Activated CD4-positive, alpha-beta T cell treated with anti-CD3 and anti-CD28 coated beads, Interleukin-2, amount 50 U/mL, for 48 hours (primary cell): ENCODE measurements at regions not wholly inside any gene's neighbourhood (a gene's known extent, or its start where the extent isn't known, plus 50 kb on each side); places are given as distances from the start of the nearest gene placed in this dataset.
"Not testable (repeated sequence)": the region's sequence is repeated elsewhere in the genome, so short reads cannot be mapped to it uniquely, and the experiment has no call there.

Experiments used
- DNase-seq, 2 experiments: peaks; one replicate each; pipeline ENCODE4 v3.0.0-alpha.2; 2020

DNA sequence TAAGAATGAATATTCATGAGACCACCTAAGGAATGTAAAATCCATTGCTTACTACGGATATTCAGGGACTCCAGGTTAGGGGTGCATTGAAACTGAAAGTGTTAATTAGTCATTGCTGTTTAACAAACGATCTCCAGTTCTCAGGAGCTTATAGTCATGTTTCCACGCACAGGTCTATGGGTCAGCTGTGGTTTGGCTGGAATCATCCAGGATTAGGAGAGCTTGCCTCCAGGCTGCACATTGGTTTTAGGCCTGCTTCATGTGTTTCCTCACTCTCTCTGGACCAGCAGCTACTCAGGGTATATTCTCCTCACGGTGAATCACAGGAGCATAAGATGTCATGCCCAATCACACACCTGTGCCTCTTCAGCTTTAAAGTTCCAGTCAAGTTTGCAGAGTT is 98.9 kb downstream of the ATXN3L start:
- no peak for DNase-seq

DNA sequence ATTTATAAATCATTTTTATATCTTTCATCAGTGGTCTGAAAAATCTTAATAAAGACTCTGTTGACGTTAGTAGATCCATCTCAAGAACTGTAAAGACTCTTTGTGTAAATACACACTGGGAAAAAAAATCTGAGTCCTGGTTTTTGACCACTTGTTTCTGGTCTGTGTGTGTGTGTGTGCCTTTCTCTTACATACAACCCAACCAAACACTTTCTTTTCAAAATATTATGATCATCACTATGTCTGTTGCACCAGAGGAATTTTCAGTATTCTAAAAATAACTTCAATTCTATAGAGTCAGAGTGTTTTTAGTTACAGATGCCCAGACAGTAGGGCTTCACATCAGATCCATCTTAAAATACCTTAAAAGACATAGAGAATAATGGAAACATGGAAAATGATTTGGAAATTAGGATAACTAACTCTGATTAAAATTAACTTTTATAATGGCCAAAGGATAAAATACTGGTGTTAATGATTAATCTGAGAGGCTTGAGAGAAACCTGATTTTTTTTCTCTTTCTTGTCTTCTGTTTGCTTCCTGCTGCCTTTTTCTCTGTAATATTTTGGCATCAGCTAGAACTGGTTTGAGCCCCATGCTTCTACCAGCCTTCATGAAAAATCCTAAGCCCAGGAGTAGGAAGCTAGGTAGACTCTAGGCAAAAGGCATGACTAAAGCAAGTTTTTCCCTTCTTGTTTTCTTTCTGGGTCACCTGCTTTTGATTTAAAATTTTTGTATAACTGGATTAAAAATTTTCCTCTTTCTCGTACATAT is 99.7 kb downstream of the ATXN3L start:
- no peak for DNase-seq

DNA sequence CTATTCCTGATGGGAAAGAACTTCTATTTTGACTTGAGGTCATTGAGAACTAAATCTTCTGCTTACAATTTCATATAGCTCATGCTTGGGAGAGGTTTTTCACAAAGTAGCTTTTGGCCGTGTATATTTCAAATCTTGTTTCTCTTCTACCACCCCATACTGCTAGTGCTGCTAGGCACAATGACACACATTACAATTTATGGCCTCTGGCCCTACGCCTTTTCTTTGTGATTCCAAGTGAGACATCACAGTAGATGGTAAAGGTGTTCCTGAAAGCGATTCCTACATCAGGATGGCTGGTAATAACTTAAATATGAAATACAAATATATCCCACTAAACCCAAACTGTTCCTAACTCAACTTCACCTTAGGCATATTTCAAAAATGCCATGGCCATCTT is 101.1 kb downstream of the ATXN3L start:
- DNase-seq, result no peak

DNA sequence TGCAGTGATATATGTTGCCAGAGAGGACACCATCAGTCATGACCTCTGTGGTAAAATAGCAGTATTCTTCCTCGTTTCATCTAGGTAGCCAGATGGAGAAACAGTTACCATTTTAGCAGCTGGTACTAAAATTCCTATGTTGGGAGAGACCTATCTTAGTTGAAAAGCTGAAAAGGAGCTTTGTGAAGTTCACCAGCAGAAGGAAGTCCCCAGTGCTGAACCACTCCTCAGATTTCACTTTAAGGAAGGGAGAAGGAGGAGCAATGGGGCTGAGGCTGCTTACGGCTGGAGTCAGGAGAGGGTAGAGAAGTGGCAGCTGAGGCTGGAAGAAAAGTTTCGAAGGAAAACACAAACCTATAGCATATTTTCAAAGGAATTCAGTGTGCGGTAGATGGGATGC is 103.7 kb downstream of the ATXN3L start:
- no peak for DNase-seq

DNA sequence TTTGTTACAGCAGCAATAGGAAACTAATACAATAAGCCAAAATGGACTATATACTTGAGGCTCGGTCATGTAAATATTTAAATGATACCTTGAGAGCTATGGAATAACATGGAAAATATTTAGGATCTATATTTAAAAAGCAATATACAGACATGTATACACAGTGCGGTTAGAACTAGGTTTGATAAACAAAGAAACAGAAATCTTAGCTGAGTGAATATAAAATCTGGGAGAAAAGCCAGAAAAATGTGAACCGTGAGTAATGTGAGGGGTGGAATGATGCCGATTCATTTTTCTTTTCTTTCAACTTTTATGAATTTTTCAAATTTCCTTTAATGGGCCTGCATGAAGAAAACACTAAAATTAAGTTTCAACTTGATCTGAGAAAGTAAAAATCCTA is 104.1 kb downstream of the ATXN3L start:
- DNase-seq, result no peak

DNA sequence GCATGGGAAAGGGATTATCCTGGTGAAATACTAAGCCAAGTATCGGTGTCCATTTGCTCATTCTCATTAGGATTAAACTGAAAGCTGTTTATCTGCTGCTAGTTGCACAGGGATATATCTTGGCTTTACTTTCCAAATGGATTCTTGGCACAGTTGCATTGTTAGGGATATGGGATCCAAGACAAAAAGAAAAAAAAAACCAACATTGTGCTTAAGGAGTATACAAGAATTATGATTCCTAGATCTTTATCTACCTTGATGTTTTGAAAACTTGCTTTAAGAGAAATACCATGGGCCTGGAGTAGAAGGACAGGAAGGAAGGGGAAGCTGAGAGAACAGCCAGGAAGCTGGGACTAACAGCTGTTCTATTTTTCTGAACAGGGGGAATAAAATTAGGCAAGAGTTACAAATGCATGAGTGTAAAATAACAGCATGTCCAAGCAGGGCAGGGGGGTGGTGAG is 107.6 kb downstream of the ATXN3L start:
- no peak for DNase-seq

DNA sequence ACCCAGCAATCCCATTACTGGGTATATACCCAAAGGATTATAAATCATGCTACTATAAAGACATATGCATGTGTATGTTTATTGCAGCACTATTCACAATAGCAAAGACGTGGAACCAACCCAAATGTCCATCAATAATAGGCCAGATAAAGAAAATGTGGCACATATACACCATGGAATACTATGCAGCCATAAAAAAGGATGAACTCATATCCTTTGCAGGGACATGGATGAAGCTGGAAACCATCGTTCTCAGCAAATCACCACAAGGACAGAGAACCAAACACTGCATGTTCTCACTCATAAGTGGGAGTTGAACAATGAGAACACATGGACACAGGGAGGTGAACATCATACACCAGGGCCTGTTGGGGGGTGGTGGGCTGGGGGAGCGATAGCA is 109.7 kb downstream of the ATXN3L start:
- DNase-seq, result not testable (repeated sequence)

DNA sequence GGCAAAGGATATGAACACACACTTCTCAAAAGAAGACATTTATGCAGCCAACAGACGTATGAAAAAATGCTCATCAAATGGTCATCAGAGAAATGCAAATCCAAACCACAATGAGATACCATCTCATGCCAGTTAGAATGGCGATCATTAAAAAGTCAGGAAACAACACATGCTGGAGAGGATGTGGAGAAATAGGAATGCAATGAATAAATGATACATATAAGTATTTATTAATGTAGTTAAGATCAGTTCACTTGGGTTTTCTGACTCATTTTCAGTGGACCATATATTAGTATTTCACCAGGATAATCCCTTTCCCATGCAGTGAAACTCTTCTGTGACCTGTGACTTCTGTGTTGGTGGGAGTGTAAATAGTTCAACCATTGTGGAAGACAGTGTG is 110.1 kb downstream of the ATXN3L start:
- not testable (repeated sequence) for DNase-seq

DNA sequence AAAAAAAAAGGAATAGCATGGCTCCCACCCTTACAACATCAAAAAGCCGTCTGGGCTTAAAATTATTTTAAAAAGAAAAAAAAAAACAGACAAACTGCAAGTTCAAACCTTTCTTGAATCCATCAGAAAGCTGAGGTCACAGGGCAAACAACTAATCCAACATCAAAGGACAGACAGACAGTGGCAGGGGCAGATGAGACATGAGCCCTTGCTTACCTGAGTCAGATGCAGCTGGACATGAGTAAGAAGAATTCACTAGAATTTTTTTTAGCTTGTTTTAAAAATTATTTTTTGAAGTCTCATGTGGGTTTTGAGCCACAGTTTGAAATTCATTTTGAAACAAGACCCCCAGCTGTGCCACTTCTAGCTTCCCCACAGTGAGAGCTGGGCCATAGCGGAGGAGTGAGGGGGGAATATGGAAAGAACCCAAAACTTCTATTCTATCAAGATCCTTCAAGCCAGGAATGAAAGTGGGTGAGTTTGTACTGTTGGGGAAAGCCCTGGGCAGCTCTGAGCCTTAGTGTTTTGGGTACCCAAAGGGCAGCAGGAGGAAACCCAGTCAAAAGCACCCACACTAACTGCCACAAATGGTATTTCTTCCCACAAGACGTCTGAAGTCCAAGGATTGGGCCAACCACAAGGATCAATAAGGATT is 111.4 kb downstream of the ATXN3L start:
- no peak for DNase-seq

DNA sequence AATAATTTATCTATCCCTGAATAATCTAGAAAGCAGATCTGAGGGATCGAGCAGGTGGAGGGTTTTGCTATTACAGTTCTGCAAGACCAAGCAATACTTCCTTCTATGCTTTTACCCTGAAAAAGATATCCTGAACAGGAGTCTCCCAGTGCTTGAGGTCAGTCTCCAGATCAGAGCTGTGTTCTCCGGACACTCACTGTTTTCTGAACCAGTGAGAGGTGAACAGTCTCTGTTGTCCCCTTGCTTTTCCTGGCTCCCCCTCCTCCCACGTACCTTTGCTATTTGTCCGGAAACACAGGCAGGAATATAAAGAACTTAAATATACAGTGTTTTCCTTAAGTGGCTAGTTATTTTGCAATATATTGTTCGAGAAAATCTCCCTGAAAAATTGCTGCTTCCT is 116.6 kb downstream of the ATXN3L start:
- no peak for DNase-seq

DNA sequence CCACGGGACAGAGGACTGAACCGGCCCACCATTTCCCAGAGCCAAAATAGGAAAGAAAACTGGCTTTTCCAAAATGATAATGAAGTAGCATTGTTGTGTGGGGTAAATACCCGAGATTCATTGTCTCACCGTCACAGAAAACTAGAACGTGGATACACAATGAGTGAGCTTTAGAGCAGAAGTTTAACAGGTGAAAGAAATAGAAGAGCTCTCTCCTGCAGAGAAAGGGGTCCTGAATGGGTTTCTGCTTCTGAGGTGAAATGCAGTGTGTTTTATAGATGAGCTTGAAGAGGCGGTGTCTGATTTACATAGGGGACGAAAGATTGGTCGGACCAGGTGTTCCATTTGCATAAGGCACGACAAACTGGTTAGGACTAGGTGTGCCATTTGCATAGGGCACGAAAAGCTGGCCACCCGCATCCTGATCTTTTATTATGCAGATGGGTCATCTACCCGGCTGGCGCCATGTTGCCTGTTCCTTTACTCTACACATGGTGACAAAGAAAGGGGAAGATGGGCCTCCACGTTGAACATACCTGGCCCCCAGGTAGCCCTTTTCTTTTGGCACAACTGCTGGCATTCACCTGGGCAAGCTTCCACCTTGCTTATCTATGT is 118.1 kb downstream of the ATXN3L start:
- no peak for DNase-seq

DNA sequence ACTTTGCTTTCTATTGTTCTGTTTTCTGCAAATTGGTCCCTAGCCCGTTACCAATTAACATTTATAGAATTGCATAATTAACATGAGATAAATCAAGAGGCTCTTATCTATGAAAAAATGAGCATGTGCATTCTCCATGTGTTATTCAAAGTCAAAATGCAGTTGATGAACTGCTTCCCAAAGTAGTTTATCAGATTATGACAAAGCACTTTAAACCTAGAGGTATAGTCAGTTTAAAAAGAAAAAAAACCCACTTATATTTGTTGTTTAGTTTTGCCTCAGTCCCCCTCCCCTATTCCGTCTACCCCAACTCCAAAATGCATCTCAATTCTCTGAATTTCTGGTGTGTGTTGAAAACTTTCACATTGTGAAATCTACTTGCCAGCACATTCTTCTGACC is 119.5 kb downstream of the ATXN3L start:
- DNase-seq, result no peak

DNA sequence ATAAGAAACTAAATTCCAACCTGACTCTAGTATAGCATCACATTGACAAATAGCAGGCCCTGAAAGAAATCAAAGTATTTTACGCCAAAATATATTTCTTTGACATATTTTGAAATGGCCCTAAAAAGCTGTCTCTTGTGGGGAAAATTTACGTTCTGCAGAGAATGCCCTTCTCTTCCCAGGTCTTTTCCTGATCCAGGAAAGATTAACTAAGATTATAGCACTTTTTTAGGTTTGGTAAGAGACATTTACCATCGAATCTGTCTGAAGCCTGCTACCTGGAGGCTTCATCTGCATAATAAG is 121.1 kb downstream of the ATXN3L start:
- DNase-seq, result no peak

DNA sequence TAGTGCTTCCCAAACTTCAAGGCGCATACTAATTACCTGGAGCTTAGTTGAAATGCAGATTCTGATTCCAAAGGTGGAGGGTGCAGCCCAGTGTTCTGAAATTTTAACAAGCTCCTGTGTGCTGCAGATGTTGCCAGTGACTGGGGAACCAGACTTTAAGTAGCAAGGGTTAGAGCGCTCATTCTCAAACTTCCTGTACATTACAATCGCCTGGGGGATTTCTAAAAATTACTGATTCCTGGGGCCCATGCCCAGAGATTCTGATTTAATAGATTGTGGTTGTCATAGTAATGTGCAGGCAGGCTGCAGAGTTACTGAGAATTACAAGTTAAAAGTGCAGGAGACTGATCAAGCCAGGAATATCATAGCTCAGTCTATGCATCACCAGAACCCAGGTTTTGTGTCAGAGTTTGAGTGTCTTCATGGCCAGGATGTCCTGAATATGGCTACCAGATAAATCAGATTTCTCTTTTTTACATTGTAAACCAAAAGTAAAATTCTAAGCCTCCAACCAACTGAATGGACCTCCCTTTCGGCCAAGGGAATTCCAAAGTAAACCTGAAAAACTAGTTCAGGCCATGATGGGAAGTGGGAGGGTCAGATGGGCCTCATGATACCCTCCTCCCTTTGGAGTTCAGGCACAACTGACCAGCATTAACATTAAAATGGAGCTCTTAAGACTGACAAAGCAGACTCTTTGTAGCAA is 121.6 kb downstream of the ATXN3L start:
- DNase-seq, result no peak

DNA sequence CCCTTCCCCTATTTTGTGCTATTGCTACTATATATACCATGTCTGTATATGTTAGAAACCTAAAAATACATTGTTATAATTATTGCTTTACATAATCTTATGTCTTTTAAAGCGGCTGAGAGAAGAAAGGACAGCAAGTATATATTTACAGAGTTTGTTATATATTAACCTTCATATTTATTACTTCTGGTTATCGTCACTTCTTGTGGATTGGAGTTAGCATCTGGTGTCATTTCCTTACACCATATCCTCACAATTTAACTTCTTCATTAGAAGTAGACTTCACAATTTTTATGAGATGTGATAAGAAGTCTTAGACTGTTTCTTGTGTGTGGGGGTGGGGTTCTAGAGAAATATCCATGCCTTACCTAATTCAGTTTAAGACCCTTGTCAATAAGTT is 123.1 kb downstream of the ATXN3L start:
- DNase-seq, result no peak

DNA sequence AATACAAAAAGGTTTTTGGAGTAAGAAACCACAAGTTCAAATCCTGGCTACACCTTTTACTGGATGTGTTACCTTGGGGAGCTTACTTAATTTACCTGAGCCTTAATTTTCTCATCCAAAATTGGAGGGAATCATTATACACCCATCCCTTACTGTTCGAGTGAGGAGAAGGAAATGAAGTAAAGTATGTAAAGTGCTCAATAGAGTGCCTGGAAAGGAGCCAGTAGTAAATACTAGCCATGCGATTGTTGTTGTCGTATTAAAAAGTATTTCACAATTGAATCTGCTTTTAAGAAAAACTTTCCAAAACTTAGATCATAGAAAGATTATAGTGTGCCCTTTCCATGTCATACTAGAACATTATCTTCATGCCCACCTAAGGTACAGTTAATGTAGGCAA is 124.5 kb downstream of the ATXN3L start:
- DNase-seq, result no peak

DNA sequence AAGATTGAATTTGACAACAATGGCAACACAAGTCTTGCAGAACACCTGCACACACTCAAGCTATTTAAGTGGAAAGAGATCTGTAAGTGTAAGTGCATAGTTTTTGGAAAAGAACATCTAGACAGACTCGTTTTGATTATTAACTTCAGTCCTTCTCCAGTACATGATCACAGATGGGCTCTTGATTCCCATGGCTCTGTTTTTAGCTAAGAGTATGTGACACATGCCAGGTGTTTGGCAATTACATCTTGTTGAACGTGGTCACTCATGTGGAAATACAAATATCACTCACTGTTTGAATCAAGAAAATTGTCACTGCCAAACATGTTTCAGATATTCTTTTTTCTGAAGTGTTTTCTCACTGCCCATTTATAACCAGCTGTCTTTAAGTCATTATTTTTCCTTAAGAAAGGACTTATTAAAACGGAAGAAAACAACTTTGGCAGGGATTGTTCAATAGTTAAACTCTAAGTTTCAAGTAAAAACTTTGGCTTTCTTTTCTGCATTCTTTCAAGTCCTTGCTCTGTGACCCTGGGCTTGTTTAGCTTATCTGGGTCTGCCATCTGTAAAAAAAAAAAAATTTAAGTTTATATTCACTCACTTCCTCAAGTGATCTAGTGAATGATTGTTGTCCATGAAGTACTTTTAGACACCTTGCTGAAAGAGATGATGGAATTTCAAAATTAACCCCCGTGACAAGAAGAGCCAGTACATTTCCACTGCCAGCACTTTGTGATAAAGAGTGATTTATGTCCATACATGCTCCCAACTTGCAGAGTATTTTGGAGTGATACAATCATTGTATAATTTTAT is 125.4 kb downstream of the ATXN3L start:
- DNase-seq, result no peak

DNA sequence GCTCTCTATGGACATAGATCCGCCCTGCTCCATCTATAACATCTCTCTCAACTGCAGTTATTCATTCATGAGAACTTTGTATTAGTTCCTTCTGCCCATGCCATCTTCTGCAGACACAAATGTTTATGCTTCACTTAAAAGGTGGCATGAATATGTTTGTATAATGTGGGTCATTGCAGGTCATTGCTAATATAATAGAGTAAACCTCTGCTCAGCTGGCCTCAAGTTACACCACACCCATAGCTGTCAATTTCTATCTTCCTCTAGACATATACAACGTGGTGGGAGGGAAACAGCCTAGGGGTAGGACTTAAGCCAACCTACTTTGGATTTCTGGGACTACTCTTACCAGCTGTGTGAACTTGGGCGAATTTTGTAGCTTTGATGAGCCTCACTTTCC is 129.8 kb downstream of the ATXN3L start:
- DNase-seq, result no peak

DNA sequence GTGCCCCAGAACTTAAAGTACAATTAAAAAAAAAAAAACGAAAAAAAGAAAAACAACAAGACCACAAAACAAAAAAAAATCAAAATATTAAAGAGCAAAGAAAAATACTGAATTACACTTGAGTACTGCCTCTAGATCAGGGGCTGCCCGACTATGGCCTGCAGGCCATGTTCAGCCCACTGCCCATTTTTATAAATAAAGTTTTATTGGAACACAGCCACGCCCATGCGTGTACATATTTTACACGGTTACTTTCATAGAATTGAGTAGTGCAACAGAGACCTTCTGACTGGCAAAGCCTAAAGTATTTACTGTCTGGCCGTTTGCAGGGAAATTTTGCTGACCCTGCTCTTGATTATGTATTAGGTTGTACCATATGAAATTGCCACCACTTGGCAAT is 130.5 kb downstream of the ATXN3L start:
- DNase-seq, result no peak

DNA sequence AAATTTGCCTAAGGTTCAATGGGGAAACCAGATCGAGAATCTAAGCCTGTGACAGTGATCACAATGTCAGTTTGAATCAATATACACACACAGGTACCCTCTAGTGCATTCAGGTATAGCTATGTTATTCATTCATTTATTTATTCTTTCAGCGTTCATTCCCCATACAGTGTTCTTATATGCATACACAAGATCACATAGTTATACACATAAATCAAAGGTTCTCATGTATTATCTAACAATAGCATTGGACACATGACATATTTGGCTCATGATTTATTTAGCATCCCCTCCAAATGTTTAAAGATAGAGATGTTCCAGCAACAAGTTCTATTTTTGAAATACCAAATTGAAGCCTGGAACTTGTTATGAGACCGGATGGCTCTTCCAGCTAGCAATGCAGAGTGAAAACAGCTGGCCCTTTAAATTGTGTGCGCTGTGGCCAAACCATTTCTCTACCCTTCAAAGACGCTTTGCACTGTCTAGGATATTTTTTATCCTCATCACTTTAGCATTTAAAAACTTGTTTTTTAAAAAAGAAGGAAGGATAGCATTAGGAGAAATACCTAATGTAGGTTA is 131.0 kb downstream of the ATXN3L start:
- DNase-seq, result no peak

DNA sequence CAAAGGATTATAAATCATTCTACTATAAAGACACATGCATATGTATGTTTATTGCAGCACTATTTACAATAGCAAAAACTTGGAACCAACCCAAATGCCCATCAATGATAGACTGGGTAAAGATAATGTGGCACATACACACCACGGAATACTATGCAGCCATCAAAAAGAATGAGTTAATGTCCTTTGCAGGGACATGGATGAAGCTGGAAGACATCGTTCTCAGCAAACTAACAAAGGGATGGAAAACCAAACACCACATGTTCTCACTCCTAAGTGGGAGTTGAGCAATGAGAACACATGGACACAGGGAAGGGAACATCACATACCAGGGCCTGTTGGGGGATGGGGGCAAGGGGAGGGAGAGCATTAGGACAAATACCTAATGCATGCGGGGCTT is 133.2 kb downstream of the ATXN3L start:
- DNase-seq, result not testable (repeated sequence)

DNA sequence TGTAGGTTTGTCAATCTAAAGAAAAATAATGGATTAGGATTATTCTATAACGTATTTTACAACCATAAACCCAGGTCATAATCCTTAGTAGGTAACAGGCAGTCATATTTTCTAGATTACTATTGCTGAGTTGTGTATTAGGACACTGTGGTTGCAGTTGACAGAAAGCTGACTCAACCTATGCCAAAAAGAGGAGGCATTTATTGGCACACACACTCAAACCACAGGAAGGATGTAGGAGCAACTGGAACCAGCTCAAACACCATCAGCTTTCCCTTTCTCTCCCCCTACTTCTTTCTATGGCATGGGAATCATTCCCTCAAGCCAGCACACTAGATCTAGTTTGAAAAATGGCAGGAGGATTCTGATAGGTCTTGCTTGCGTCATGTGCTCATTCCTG is 136.4 kb upstream of the FAM9C start:
- no peak for DNase-seq

DNA sequence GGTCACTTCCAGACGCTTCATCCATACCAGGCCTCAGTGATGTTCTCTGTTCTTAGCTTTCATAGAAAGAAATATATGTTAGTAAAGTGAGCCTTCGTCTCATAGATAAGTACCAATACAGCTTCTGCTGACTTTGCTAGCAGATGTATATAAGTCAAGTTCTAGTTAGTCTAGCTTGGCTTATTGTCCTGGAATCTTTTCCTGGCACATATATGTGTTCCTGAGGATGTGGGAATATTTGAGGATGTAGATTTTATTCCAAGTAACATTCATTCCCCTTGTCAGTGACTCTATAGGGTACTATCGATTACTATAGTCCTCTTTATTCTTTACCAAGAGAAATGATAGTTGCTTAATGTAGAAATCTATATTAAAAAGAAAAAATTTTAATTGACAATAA is 135.2 kb upstream of the FAM9C start:
- no peak for DNase-seq
